GM19035 (cell line): ENCODE measurements at regions not wholly inside any gene's neighbourhood (a gene's known extent, or its start where the extent isn't known, plus 50 kb on each side); places are given as distances from the start of the nearest gene placed in this dataset.

Experiments
- ATAC-seq: cut with Tn5 transposase; IDR thresholded peaks from one replicate; pipeline ENCODE4 v1.9.1; 2021; ENCODE audit not compliant: unreplicated experiment

DNA sequence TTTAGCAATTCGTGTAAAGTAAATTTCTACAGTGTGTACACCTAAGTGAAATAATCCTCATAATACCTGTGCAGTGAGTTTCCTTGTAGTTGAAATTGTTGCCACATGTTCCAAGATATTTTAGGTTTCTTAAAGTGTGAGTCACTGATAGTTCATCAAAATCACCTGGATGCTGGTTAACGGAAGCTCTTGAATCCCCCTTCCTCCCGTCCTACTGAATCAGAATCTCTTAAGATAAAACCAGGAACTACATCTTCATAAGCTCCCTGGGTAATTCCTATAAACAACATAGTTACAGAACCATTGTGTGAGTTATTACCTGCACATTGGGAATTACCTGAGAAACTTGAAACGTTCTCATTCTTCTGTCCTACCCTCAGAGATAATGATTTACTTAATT lies 197.4 kb upstream of the HS3ST1 start:
- no peak for ATAC-seq

DNA sequence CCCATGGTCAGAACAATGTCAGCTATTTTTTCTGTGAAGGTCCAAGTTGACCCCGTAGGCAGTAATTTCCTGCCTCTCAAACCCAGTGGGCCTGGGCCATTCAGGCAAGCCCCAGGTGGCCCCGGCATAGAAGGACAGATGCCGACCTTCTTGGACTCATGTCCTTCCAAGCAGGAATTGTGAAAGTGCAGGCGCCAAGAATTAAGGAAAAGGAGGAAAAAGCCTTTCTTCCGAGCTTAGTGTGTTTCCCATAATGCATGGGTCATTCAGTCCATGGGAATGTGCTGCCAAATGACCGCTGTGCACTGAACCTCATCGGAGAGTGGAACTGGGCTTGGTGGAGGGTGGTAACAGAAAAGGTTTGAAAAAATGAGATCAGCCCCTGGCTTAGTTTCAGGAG lies 196.5 kb upstream of the HS3ST1 start:
- ATAC-seq, result no peak

DNA sequence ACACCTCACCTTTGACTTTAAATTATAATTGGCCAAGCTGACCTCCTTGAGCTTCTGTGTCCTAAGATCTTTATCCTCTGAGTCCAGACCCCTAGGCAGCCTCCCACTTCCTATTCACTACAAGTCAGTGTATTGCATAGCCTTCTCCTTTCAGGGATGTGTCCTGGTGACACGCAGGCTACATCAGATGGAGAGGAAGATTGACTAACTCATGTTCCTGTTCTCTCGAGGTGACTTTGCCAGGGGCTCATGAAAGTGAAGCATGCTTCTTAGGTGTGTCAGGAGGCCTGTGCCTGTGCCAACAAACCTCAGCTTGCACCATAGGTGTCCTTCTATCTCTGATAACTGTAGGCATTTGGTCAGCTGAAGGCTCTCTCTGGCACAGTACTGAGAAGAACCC lies 195.7 kb upstream of the HS3ST1 start:
- no peak for ATAC-seq

DNA sequence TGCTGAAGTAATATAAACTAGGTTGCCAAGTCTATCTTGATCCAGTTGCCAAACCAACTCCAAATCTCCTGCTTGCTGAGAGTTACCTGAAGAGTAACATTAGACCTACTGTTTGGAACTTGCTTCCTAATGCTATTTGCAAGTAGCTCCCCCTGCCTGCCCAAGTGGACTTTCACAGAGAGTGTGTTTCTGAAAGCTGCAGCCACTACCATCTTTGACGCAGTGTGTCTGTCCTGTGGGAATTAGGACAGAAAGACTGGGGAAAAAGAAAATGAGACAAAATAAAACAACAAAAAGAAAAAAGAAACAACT lies 195.0 kb upstream of the HS3ST1 start:
- no peak for ATAC-seq

DNA sequence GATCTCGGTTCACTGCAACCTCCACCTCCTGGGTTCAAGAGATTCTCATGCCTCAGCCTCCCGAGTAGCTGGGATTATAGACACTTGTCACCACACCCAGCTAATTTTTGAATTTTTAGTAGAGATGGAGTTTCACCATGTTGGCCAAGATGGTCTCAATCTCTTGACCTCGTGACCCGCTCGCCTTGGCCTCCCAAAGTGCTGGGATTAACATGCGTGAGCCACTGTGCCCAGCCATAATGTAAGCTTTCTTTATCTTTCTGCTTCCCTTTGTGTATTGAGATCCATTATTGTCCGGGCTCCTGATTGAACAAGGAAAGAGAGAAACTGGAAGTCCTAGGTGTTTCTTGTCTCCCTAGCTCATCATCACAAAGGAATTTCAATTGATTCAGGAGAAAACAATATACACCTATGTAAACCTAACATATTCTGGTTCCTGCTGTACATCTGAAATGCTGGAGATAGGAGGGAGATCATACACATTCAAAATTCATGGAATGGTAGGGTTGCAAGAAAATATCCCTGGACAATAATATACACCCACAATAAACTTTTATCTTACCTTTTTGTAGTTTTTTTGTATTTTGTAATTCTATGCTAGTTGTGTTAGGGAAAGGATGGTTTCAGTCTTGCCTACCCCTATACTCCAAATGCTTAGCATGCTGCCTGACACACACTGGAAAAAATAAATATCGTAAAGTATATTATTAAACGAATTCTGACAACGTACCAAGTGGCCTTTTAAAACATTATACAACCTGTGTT lies 194.4 kb upstream of the HS3ST1 start:
- no peak for ATAC-seq

DNA sequence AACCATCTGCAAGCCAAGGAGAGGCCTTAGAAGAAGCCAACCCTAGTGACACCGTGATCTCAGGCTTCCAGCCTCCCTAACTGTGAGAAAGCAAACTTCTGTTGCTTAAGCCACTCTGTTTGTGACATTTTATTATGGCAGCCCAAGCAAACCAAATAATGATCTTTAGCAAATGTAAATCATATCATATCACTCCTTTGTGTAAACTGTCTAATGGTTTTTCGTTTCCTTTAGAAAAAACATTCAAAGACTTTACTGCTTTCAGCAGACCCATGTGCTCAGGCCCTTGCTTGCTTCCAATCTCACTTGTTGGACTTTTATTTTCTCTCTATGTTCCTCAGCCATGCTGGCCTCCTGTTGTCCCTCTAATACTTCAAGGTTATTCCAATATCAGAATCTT lies 192.2 kb upstream of the HS3ST1 start:
- no peak for ATAC-seq

DNA sequence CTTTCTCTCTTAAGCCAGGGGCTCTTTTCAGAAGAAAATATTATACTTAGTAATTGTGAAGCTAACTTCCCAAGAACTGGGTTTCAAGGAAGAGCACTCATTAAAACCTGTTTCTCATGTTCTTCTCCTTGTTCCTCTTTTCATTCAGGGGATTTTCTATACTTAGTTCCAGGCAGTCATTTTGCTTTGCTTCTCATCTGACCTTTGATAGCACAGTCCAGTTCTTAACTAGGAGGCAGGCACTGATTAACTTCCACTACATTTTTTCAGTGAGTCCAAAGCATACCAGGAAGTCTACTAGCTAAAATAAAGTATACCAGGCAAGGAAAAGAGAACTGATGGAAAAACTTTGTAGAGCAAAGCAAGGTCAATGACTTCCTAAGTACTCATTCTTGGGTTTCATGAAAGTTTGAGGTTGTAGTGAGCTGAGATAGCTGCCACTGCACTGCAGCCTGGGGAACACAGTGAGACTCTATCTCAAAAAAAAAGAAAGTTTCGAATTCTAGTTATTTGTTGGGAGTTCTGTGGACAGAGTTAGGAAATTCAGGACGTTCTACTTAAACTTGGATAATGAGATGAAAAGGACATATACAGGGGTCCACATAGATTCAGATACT lies 190.1 kb upstream of the HS3ST1 start:
- ATAC-seq, result no peak

DNA sequence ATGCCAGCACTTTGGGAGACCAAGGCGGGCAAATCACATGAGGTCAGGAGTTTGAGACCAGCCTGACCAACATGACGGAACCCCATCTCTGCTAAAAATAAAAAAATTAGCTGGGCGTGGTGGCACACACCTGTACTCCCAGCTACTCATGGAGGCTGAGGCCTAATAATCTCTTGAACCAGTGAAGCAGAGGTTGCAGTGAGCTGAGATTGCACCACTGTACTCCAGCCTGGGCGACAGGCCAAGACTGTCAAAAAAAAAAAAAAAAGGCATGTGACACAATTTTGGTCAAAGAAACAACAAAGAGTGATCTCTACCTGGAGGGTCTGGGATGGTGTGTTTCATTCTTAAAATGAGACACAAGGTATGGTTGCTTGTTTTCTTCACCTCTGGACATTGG lies 188.2 kb upstream of the HS3ST1 start:
- no peak for ATAC-seq

DNA sequence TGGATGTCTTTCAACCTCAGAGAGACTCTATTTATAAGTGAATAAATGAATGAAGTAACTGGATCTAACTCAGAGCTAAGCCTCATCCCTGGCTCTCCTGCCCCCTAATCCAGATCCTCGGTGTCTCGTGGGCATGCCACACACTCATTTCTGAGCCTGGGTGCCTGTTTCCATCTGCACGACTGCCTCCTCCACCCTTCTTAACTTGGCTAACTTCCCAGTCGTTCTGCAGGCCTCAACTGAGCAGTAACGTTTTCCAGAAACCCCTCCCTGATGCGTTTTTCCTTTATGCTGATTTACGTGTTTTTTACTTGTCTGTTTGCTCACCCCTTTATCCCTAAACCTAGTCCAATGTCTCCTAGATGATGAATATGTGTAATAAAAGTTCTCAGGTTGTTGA lies 186.9 kb upstream of the HS3ST1 start:
- no peak for ATAC-seq

DNA sequence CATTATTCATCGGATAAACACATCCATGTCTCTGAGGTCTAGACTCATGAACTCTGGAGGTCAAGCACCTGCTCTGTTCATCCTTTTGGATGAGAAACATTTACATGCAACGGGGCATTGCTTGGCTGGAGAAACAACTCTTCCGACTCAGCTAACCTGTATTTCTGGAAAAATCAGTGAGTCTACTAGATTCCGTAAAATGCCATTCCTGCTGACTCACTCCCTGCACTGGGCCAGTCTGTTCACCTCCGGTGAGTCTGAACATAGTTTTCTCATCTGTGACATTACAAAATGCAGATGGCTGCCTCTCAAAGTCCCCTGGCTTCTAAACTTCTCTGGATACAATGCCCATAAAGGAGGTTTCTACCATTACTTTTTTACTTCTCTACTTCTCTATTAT lies 185.7 kb upstream of the HS3ST1 start:
- no peak for ATAC-seq

DNA sequence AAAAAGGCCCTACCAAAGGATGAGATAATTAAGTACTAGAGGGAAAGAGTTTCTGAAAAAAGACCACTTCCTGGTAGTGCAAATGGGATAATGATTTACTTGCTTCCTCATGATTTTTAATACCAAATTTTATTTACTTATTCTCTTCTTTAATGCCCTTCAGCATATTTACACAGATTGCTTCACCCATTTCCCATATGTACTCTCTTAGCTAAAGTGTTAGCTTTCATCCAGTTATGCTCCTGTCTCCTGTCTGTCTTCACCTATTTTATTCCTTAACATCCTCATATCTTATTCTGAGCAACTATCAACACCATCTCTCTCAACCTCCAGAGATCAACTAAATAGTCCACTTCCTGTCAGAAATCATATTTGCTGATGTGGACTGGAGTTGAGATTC lies 183.2 kb upstream of the HS3ST1 start:
- no peak for ATAC-seq

DNA sequence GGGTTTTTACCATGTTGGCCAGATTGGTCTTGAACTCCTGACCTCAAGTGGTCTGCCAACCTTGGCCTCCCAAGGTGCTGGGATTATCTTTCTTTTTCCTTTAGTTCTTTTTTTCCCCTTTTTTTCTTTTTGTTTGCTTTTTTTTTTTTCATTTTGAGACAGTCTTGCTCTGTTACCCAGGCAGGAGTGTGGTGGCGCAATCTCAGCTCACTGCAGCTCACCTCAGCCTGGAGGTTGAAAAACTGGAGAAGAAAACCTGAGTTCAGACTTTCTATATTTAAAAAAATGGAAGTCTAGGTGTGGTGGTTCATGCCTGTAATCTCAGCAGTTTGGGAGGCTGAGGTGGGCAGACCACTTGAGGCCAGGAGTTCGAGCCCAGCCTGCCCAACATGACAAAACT lies 181.1 kb upstream of the HS3ST1 start:
- ATAC-seq, result no peak

DNA sequence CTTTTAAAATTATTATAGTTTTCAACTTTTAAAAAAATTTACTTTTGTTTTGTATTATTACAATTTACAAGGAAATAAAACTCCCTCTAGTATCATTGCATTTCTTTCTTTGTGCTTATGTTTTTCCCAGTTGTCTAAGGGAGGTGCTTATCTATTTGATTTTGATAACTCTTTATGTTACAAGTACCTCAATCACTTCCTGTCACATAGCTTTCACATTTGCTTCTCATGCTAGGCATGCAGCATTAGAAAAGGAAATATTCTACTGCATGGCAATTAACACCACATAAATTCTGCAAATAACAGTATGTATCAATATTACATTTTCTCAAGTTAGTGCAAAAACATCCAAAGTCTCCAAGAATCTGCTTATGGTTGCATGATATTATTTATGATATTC lies 180.3 kb upstream of the HS3ST1 start:
- ATAC-seq, result no peak

DNA sequence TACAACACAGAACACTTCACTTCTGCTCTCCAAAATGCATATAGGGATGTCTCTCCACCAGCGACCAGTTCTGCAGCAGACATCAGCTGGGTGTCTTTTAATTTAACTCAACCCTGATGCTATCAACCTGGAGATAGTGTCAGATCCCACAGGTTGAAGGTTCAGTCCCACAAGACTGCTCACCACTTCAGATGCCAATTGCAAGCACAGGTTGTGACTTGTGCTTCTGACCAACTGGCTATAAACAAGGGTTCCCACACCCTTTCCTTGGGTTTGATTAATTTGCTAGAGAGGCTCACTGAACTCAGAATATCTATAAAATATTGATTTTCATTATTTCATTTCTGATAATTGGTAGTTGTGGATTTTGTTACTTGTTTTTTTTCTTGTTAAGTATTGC lies 177.4 kb upstream of the HS3ST1 start:
- ATAC-seq, result no peak

DNA sequence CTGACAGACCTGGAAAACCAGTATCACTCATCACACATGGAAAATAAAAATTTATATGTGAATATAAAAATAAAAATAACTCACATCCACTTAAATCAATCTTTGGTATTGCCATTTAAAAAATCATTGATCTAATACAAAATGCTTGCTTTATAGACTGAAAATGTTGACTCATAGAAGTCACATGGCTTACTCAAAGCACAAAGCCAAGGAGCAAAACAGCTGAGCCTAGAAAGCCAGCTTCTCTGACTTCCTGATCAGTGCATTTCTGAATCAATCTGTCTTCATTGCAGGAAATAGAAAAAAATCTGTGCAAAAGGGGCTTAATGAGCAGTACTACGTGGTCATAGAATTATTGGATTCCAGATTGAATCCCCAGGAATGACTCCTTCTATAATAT lies 176.9 kb upstream of the HS3ST1 start:
- no peak for ATAC-seq

DNA sequence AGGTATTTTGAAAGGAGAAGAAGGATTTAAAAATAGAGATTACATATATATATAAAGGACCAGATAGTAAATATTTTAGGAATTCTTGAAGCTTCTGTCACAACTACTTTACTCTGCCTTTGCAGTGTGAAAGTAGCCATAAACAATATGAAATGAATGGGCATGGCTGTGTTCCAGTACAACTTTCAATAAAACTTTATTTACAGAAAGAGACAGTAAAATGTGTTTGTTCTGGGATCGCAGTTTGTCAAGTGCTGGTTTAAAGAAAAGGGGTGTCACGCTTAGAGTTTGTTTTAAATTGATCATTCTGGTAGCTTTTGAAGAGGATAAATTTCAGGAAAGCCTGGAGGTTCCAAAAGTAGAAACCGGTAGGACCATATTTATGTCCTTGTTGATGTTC lies 176.1 kb upstream of the HS3ST1 start:
- ATAC-seq, result no peak

DNA sequence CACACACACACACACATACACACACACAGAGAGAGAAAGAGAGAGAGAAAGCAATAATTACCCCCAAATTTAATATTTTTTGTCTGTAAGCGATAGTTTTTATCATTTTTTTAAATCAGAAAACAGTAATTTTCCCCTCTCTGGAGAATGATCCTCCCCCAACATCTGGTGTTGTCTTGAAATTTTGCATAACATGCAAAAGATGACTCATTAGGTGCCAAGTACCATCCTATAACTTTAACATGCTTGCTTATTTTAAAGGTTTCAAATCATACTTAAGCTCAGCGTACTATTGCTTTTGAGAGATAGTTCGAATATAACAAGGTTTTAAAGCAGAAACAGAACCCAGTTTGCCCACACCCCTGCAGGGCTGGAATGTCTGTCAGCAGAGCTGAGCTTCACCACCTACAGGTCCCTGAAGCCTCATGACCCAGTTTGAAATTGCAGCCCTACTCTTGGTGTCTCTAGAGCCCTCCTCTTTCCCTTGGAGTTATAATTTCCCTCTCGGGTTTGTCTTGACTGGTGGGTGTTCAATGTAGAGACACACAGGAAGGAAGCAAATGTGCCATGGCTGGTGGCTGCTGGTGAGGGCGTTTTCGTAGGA lies 175.0 kb upstream of the HS3ST1 start:
- no peak for ATAC-seq

DNA sequence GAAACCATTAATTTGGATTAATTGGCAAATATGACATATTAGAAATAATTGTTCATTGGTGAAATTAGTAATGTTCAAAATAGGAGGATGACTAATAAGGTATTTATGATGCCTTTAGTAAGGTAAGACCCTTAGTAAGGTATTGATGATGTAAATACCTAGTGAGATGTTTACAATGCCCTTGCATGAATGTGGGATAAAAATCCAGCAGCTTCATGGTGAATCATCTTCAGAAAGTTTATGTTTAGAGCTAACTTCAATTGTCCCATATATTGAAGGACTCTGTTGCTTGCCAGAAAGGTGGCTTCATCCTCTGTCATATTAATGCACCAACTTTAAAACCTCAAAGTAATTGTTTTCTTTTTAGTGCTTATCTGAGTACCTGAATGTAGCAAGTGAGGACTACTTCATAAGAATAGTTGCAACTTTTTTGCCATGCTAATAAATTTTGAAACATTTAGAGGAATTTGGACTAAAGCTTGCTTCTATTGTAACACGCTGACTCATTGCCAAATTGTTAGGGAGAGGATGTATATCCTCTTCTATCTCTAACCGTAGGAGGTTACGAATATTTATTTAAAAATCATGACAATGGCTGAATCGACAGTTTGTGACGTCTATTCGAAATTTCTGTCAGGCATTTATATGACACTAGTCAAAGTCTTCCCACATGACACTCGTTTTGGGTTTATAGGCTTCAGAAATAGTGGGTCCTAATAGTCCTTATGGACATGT lies 174.1 kb upstream of the HS3ST1 start:
- ATAC-seq, result no peak

DNA sequence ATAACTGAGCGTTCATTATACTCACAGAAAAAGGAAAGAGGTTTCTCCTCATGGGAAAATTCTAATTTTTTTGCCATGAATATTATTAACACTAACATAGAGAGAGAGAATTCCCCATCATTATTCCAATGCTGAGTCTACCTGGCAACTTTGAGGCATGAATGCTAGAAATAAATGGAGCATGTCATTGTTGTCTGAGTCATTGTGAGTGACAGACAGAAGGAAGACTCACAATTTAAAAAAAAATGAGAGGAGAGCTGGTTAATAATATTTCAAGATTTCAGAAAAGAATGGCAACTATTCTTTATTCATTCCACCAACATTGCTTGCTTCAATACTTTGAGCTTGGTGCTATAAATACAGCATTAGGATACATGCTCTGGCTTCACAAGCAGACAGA lies 170.4 kb upstream of the HS3ST1 start:
- ATAC-seq, result no peak

DNA sequence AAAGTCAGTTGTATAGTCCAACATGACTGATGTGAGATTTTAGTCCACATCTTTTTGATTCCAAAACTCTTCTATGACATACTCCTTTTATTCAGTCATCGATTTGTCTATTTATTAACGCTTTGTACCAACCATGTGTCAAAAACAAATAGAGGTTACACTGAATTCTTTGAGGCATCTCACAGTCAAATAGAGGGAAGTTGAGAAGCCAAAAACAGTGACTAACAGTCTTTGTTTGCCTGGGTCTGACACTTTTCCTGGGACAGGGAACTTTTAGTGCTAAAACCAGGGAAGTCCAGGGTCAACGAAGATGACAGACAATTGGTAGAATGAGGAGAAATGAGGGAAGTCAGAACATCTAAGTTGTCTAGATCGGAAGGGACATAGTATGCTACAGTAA lies 169.9 kb upstream of the HS3ST1 start:
- ATAC-seq, result no peak

DNA sequence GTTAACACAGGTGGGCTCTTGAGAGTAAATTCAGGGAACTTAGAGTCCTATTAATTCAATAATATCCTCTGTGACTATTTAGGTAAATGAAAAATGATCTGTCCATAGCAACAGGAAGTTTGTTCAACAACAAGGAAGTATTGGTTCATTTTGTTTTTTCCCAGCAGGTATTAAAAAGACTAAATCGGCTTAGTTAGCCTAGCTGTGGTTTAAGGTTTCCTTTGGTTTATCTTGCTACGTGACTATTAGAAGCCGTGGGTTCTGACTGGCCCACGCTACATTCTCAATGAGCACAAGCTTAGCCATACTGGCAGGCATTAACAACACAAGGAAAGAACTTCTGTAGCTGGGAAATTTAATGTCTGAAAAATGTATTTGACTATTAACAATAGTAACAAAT lies 168.8 kb upstream of the HS3ST1 start:
- ATAC-seq, result no peak

DNA sequence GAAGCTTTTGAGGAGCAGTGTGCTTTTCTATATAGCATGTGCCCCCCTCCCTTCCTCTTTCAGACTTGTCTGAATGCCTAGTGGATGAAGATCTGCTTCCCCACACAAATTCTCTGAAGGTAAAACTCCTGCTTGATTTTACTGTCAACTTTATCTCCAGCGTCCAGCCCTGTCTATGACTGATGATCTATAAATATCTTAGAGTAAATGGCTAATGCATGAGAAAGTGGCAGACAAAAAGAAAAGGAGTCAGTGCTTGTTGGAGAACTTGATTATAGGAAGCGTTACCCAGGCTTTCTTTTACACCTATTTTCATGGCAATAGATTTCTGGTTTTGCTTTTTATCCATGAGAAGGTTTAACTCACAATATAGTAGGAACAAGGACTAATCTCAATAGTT lies 168.3 kb upstream of the HS3ST1 start:
- ATAC-seq, result no peak
